Medulla oblongata (tissue), 1 donor: ENCODE measurements at regions not wholly inside any gene's neighbourhood (a gene's known extent, or its start where the extent isn't known, plus 50 kb on each side); places are given as distances from the start of the nearest gene placed in this dataset.

ENCODE experiments used
- DNase-seq: peaks from one replicate; pipeline ENCODE4 v3.0.0-alpha.2; 2015; ENCODE audit errors: extremely low spot score

DNA sequence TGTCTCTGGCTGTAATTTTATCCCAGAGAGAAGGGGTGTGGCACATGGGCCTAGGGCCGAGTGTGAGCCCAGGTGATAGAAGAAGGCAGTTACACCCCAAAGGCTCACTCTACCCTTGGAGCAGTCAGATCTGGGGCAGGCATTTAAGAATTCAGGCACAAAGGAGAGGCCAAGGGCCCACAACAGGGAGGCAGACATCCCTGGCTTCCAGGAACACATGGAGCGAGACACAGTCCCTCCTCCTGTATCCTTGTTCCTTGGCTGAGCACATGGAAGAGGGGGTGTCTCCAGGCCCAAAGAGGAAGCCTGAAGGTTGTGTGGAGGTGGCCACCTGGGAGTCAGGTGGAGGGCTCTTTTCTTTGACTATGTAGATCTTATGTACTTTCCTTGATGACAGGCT is 286.2 kb downstream of the RPS24 start:
- no peak for DNase-seq

DNA sequence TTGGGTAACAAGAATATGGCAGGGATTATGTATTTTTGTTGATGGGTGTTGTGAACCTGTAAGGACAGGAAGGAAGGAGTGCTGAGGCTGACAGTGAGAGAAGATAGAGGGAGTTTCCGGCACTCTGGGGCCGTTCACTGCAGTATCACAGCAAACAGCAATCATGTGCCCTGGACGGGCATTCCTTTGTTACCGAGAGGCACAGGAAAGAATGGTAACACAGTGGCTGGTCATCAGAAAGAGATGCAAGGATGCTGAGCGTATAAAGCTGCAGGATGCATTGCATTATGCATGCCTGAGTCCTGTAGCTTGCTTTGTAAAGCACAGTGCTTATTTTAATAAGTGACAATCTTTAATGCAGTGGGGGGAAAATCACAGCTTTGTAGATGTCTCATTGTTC is 286.8 kb downstream of the RPS24 start:
- DNase-seq: no peak

DNA sequence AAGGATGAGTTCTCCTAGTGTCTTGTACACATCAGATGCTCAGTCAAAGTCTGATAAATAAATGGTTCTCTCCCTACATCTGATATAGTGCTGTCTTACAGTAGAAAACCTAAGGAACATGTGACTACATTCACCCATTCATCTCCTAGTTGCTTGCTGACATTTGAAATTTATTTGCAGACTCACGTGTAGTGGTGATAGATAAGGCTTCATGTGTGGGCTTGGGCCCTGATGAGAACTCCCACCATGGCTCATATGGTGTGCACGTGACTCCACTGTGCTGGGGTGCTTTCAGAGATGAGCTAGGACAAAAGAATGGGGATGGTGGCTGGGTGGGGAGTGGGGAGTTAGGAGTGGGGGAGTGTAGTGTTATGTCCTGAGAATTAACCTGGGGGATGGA is 287.3 kb downstream of the RPS24 start:
- no peak for DNase-seq

DNA sequence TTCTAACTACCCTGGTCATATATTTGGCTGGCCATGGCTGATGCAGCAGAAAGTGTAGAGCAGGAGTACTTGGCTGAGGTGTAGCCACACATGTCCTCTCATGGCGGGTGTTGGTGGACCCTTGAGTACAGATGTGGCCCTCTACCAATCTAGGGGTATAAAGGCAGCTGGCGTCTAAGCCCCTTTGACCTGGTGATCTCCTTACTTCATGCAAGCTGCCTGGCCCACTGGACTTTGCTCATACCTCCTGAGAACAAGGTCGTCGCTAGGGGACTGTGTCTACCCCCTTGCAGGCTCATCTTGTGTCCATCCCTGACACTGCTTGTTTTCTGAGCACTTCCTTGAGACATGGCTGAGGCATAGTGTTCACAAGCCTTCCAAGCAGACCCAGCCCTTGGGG is 287.8 kb downstream of the RPS24 start:
- no peak for DNase-seq

DNA sequence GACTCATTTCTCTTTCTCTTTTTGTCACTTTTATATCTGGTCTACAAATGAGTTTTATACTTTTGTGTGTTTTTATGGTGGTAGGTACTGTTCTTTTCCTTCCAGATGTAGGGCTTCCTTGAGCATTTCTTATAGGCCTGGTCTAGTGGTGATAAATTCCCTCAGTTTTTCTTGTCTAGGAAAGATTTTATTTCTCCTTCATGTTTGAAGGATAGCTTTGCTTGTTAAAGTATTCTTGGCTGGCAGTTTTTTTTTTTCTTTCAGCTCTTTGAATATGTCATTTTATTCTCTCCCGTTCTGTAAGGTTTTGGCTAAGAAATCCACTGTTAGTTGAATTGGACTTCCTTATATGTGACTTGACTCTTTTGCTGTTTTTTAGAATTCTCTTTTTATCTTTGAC is 292.7 kb downstream of the RPS24 start:
- DNase-seq: no peak

DNA sequence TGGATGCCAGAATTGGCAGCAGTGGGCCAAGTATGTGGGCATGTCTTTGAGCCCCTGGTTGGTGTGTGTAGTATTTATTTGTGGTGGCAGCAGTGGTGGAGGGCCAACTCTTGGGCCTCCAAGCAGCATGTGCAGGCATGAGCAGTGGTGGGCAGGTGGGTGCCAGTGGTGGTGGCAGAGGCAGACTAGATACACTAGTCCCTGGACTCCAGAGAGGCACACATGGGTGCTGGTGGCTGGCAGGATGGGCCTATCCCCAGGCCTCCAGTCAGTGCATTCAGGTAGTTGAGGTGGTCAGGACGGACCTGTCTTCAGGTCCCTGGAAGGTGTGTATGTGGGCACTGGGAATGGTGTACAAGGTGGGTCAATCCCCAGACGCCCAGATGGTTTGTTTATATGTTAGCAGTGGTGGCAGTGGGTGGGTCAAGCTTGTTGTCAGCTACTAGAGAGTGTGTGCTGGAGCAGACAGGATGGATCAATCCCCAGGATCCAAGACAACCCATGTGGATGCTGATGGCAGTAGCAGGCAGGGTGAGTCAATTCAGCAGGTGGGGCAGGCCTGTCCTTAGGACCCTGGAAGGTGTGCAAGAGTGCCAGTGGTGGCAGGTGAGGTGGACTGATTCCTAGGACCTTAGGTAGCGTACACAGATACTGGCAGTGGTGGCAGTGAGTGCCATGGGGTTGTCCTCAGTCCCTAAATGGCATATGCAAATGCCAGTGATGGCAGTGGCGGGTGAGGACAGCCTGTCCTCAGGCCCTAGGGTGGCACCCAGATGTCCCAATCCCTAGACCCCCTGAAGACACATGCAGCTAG is 294.3 kb downstream of the RPS24 start:
- DNase-seq: no peak

DNA sequence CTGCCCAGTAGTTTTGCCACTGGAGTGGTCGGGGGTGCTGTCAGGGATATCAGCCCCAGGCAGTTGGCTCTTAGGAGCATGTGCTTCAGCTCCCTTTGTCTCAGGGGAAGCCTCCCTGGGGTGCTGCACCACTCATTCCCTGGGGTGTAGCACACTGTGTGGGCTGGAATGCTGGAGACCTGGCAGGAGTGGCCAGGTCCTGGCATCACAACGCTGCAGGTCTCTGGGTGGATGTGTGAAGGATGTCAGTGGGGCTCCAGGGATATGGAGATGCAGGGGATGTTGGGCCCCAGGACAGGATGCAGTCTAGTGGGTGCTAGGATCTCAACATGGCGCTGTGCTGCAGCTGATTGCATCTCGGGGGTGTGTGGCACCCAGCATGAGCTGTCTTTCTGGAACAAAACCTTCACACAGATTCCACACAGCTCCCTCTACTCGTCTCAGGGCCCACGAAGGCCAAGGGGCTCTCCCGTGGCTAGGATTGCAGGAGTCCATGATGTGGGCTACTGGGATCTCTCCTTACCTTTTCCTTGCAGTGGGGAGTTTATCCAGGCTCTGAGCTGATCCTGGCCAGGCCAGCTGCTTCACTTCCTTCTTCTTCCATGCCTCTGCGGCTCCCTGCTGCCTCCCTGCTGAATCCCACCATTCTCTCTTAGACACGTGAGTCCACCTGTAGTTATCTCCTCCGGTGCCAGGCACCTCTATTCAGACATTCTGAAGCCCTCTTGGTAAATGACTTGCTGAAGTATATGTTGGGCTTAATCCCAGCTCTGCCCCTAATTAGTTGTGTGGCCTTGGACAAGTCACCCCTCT is 295.1 kb downstream of the RPS24 start:
- DNase-seq: no peak

DNA sequence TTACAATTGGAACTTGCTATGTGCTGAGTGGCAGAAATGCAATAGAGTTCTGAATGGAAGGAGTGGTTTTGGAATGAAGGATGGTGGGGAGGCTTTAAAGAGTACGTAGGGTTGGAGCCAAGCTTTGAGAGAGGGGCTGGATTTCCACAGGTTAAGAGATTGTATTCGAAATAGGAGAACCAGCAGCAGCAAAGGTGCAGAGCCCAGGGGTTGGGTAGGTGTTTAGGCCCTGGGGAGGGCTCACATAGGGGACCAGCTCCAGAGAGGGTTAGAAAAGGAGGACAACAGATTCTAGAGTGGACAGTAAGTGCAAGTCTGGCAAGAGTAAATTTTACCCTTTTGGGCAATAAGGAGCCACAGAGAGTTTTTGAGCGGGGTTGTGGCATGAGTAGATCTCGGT is 297.2 kb downstream of the RPS24 start:
- DNase-seq: no peak

DNA sequence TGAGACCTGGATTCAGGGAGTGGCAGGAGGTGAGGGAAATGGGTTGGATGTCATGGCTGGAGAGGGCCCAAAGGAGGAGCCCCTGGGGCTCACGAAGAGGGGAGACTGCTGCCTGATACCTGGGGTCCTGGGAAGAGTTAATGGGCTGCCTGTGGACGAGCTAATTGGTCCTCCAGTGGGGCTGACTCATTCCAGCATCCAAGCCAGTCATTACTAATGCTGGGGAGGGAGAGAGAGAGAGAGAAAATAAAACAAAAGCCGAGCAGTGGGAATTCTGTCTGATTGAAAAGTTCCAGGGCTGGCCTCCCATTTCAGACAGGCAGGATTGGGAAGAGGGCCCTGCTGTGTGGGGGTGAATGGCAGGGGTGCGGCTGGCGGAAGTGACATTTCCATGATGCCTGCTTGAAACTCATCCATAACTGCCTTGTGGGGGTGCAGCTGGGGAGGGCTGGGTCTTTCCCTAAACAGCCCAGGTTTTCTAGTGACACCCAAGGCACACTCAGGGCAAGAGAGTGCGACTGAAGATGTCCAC is 297.8 kb downstream of the RPS24 start:
- no peak for DNase-seq

DNA sequence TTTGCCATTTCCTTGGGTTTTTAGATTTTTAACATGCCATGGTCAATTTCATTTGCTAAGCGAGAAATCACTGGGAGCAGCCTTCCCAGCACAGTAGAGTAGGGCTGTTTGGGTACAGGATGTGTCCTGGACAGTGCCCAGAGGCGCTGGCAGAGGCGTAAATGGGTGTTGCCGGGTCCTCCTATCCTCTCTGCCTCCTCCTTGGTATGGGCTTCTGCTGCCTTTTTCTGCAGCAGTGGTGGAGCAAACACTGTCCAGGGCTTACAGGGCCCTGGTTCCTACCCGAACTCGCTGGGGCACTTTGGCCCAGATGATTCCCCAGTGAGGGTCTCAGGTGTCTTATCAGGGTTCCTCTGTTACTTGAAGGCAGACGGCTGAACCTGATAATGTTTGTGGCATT is 298.3 kb downstream of the RPS24 start:
- no peak for DNase-seq

DNA sequence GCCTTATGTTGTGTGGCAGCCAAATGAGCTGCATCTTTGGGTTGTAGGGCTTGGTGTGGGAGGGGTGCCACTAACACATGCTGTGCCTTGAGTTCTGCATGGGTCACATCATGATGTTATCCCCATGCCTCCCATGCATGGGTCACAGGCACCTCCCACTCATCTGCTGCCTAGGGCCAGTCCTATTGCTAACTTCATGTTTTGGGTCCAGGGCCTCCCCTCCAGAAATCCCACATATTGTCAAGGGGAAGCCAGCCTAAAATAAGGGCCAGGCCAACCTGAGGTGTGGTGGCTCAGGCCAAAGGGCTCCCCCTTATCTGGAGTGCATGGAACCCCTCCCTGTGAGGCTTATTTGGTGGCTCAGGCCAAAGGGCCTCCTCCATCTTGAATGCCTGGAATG is 299.0 kb downstream of the RPS24 start:
- DNase-seq: no peak

DNA sequence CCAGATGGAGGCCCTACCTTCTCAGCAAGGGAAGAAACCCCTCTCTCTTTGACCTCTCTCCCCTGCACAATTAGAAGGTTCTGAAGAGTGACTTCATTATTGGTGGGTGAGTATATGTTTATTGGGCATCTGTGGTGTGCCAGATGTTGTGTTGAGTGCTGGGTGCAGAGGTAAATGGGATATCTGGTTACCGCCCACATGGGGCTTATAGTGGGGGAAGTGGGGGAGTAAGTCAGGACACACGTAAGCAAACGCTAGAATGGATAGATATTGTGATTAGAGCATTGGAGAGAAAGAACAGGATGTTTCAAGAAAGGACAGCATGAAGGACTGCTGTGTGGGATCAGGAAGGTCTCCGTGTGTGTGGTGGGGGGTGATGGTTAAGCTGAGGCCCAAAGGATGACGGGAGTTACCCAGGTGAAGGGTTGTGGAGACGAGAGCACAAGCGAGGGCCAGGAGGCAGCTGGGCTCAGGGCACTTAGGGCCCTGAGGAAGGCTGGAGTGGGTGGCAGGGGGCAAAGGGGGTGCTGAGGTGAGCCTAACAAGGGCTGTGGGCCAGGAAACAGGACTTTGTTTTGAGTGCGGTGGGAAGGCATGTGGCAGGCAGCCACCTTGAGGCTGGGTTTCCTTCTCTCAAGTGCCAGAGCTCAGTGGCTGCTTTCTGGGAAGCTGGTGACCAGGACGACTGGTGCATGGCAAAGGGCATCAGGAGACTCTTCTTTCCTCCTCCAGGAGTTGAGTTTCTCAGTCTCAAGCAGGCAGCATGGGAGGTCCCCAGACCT is 299.9 kb downstream of the RPS24 start:
- DNase-seq: no peak

DNA sequence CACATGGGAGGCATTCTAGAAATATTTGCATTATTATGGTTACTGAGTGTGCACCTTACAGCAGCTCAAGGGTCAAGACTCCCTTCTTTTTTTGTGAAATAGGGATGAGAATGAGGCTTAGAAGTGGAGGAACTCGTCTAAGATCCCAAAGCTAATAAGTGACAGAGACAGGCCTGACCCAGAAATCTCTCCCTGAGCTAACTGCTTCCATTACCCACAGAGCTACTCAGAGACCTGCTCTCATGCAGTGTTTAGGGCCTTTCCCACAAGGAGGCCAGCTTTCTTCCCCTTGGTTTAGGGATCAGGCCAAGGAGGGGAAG is 301.7 kb downstream of the RPS24 start:
- DNase-seq: no peak

DNA sequence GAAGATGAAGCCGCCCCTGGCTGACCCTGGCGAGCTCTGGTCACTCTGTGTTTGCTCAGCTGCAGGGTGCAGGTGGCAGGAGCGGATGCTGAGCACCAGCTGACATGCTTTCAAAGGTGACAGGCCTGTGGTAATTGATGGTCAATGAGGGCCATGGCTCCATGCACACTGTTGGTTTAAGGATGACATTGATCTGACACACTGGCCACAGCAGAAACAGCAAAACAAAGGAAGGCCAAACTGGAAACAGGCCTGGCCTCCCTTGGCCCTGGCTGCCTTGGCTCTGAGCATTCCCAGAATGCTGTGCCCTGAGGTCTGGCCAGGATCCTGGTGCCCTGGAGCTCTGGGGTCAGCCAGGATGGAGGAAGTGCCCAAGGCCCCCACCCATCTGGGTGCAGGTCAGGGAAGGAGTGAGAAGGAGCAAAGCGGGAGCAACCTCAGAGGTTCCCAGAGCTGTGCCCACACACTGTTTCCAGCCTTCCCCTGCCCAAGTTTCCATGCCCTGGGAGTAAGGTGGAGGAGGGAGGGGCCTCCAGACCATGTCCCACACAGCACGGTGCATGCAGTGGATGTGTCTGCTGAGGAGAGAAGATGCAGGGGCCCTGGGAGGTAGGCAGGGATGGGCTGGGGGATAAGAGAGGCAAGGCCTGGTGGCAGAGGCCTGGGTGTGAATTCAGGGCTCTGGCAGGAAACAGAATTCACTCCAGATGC is 302.2 kb downstream of the RPS24 start:
- peak; percentile 29 for DNase-seq

DNA sequence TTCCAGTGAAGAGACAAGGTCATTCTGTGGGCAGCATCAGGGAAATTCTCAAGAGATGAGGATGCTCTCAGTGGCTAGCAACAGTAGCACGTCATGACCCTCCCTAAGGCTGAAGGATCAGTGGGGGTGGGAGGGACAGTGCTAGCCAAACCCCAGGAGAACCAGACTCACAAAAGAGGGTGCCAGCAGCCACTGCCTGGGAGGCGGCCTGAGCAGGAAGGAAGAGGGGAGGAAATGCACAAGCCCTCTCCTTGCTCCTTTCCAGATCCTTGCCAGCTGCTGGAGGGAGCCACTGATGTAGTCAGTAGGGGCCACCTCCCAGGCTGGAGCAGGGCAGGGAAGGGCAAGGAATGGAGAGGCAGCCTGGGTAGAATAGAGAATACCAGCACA is 302.7 kb downstream of the RPS24 start:
- no peak for DNase-seq

DNA sequence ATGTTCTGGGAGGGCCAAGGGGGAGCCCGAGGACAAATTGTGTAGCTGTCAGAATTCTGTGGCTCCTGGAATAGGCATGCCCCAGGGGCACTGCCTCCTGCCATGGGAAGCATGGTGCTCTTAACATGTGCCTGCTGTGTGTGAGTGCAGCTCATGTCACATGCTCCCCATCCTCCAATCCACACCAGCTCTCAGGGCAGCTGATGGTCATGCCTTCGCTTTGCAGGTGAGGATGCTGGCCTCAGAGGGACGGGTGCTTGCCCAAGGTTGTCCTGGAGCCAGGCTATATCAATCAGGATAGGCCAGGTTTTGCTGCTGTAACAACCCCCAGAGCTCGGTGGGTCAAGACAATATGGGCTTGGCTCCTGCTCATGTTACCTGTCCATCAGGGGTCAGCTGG is 303.4 kb downstream of the RPS24 start:
- no peak for DNase-seq

DNA sequence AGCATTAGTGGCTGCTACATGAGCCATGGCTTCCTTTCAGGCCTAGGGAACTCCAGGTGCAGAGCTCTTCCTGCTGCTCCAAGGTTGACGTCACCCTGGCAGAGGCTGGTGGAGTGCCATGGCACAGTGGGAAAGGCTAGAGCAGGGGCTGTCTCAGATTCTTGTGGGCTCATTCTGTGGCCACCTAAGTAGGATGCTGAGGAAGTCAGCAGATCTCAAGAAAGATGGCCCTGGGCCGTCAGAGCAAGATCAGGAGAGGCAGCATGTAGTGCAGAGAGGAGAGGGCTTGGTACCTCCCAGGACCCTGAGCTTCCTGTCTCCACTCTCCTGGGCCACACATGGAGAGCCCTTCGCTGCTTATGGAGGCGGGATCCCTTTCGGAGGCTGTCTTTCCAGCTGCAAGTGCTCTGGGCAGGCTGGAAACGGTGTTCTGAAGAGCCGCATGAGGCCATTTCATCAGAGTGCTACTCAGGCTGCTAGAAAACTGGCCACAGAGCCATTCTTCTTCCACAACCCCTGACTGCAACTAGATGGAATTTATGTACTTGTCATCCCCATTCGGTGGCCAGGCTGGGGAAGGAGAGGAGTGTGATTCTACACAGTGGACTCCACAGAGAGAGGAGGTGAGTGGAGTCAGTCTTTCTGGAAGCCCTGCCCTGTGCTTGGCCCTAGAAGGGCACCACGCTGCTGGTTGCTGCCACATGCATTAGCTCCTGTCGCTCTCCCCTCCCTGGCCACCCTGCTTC is 304.2 kb downstream of the RPS24 start:
- no peak for DNase-seq

DNA sequence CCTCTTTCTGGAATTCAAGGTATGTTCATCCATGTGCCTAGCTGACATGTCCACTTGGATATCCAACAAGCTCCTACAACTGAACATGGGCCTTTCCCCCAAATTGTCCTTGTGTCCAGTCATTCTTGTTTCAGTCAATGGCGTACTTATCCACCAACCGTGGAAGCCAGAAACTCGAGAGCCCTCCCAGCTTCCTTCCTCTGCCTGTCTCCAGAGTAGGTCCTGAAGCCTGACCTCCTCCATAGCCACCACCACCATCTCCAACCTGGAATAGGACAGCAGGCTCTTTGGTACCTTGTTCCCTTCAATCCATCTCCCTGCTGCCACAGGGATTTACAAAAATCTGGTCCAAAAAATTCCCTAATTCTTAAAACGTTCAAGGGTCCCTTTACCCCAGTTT is 305.1 kb downstream of the RPS24 start:
- DNase-seq: no peak

DNA sequence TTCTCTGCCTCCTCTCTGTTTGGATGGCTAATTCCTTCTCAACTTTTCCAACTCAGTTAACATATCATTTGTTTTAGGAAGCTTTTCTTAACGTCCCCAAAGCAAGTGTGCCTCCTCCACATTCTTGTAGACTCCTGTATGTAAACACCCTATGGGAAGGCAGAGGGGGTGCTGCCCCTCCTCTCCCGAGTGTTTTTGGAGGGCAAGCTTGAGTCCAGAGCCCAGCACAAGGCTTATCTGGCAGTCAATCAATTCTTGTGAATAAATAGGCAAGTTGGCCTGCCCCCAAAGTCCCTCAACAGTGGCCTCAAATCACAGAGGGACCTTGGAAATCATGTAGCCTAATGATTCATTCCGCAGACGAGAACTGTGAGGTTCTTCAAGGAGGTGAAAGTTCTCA is 305.6 kb downstream of the RPS24 start:
- peak; percentile 44 for DNase-seq

DNA sequence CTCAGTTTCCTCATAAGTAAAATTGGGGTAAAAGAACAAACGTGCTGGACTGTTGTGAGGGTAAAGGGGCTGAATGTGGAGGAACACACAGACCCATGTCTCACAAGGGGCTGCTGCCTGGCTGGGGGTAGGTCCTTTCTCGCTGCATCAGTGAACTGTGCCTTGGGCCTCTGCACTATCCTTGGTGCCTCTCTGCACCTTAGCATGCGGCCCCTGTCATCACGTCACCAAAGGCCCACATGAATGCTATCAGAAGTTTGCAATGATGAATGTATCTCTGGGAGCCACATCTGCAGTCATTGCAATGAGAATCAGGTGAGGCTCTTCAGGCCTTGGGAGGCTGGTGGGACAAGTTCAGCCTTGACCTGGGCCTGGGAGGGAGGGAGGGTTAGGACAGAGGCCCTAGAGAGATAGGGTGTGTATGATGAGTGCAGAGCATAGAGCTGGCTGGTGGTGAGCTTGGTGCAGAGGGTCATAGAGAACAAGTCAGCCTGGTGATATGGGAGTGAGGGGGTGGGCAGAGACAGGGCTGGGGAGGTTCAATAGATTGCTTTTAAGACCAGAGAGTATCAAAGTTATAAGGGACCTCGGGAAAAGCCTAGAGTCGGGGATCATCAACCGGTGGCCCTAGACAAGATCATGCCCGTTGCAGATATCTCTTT is 308.4 kb downstream of the RPS24 start:
- DNase-seq: no peak
